ENCODE measurements at regions not wholly inside any gene's neighbourhood (a gene's known extent, or its start where the extent isn't known, plus 50 kb on each side); places are given as distances from the start of the nearest gene placed in this dataset.

- Histone ChIP-seq H4K5ac (ENCODE audit: low read depth, low read length) (no peak overlapping the region), H3K4ac (ENCODE audit: low read depth, low read length) (no peak overlapping the region), H3K56ac (ENCODE audit: extremely low read depth, insufficient read depth, low read length) (no peak overlapping the region), H3K4me3 (ENCODE audit: insufficient read depth, low read depth, low read length) (no peak overlapping the region), H3K9me3 (ENCODE audit: control insufficient read depth, insufficient read depth, low read length) (no peaks in the 10 kb centered on the region), H3K79me1 (ENCODE audit: low read depth in 1 of 2, low read length in 2 of 2) (no peaks in the 10 kb centered on the region), H2AK5ac (ENCODE audit: low read depth, low read length) (no peak overlapping the region), H3K4me1 (ENCODE audit: control insufficient read depth, insufficient read depth, low read length) (no peaks in the 10 kb centered on the region), H3K14ac (replicated peaks; ENCODE audit: low read depth, low read length) (no peak overlapping the region), H2AFZ (replicated peaks; ENCODE audit: low read length, poor library complexity) (no peak overlapping the region), H3K4me2 (ENCODE audit: low read depth, low read length) (no peak overlapping the region), H2BK20ac (ENCODE audit: low read depth, low read length) (no peak overlapping the region), H4K8ac (ENCODE audit: low read depth in 2 of 2, low read length in 2 of 2) (no peak overlapping the region), H4K20me1 (ENCODE audit: insufficient read depth, low read length) (no peaks in the 10 kb centered on the region), H4K91ac (ENCODE audit: insufficient read depth, low read depth, low read length) (no peak overlapping the region), H2AK9ac (replicated peaks; ENCODE audit: low read depth, low read length, poor library complexity) (no peak overlapping the region), H2BK120ac (ENCODE audit: low read depth, low read length) (no peak overlapping the region), H3K36me3 (ENCODE audit: control insufficient read depth, insufficient read depth, low read length) (no peaks in the 10 kb centered on the region), H2BK5ac (ENCODE audit: low read depth, low read length, poor library complexity, severe bottlenecking) (no peak overlapping the region), H3K27me3 (ENCODE audit: control insufficient read depth, insufficient read depth, low read length) (no peaks in the 10 kb centered on the region), H3K23ac (ENCODE audit: low read depth, low read length) (no peak overlapping the region), H3K27ac (ENCODE audit: insufficient read depth, low read length) (no peak overlapping the region), H3K18ac (ENCODE audit: low read depth, low read length) (no peak overlapping the region), H2BK15ac (ENCODE audit: low read depth, low read length) (no peak overlapping the region), H3K9me1 (ENCODE audit: insufficient read depth, low read length) (no peaks in the 10 kb centered on the region), H3K9ac (ENCODE audit: low read depth, low read length) (no peak overlapping the region)
- ChIA-PET POLR2A (ENCODE audit: unreplicated experiment) (no interaction called here), CTCF (no interaction called here)
- WGBS, 2 experiments (ENCODE audit: extremely low coverage in 2 of 2, insufficient read length in 1 of 2) = no CpG with 5 or more reads among the region's 5 CpGs
- dilution Hi-C loops (cut with HindIII; ENCODE audit: low sequenced_read_pairs, unreplicated experiment) (no loop called here), in situ Hi-C loops (cut with MboI; ENCODE audit: low sequenced_read_pairs) (no loop called here), intact Hi-C loops (cut with micrococcal nuclease) (no loop called here)
- TF ChIP-seq MAZ (IDR thresholded peaks at IDR 0.05; ENCODE audit: borderline replicate concordance, low read depth, low read length) = no peak
- TF ChIP-seq MAFK (IDR thresholded peaks at IDR 0.05; ENCODE audit: low read depth, low read length) = no peak
- TF ChIP-seq FOS (IDR thresholded peaks at IDR 0.05; ENCODE audit: low read depth, low read length) = no peak
- TF ChIP-seq NFE2L2 (IDR thresholded peaks at IDR 0.05; ENCODE audit: low read depth, low read length) = no peak
- TF ChIP-seq CHD1 (IDR thresholded peaks at IDR 0.05; ENCODE audit: low read depth, low read length) = no peak
- no peak for TF ChIP-seq ELK1 (IDR thresholded peaks at IDR 0.05; ENCODE audit: borderline replicate concordance, low read depth, low read length)
- no peak for TF ChIP-seq CEBPB (IDR thresholded peaks at IDR 0.05; ENCODE audit: low read depth, low read length)
- TF ChIP-seq MXI1 (IDR thresholded peaks at IDR 0.05; ENCODE audit: borderline replicate concordance, low read depth, low read length) = no peak
- no peak for TF ChIP-seq CTCF (conservative IDR thresholded peaks at IDR 0.05; ENCODE audit: low read depth, low read length)
- no peak for TF ChIP-seq SMC3 (IDR thresholded peaks at IDR 0.05; ENCODE audit: low read depth, low read length)
- no peak for TF ChIP-seq BHLHE40 (IDR thresholded peaks at IDR 0.05; ENCODE audit: low read depth, low read length)
- TF ChIP-seq POLR2A (IDR thresholded peaks at IDR 0.05; ENCODE audit: low read depth, low read length) = no peak
- no peak for TF ChIP-seq RCOR1 (IDR thresholded peaks at IDR 0.05; ENCODE audit: insufficient replicate concordance, low read length)
- BruUV-seq (replicated peaks) = no TSS peak
- ATAC-seq (ENCODE audit: low read depth) (no peak), DNase-seq (no peak)
Measured at GRCh38 chr17:70525961-70526360, 356.6 kb downstream of the KCNJ2 start.

Data from IMR-90 (cell line).